Neutrophil (primary cell): ENCODE measurements at regions not wholly inside any gene's neighbourhood (a gene's known extent, or its start where the extent isn't known, plus 50 kb on each side); places are given as distances from the start of the nearest gene placed in this dataset.

Experiments
- H3K27ac ChIP-seq: fragments of 200-600 bp; sonication (generic); 2 replicates; pipeline ENCODE4 v1.5.1; 2016; ENCODE audit warnings: mild to moderate bottlenecking, moderate library complexity
- H3K27me3 ChIP-seq: fragments of 200-600 bp; sonication (generic); 2 replicates; pipeline ENCODE4 v1.6.0; 2016; ENCODE audit warnings: mild to moderate bottlenecking
- H3K36me3 ChIP-seq: fragments of 200-600 bp; sonication (generic); 2 replicates; pipeline ENCODE4 v1.5.1; 2017
- H3K4me1 ChIP-seq, 2 experiments: fragments of 200-600 bp in 1 of 2; sonication (generic) in 1 of 2; 1 replicate in 1 of 2; 2 replicates in 1 of 2; pipeline versions ENCODE4 v1.5.1 to v1.6.1; 2013 to 2016; ENCODE audit warnings: low read depth in 1 of 2, low read length in 1 of 2, mild to moderate bottlenecking in 1 of 2, moderate library complexity in 1 of 2; ENCODE audit not compliant: control insufficient read depth in 1 of 2, insufficient read depth in 1 of 2
- H3K4me3 ChIP-seq, 2 experiments: fragments of 200-600 bp in 1 of 2; sonication (generic) in 1 of 2; 1 replicate in 1 of 2; 2 replicates in 1 of 2; pipeline ENCODE4 v1.5.1; 2013 to 2016; ENCODE audit warnings: low read depth in 1 of 2, low read length in 1 of 2, mild to moderate bottlenecking in 1 of 2, moderate library complexity in 1 of 2
- H3K9me3 ChIP-seq: fragments of 200-600 bp; sonication (generic); 2 replicates; pipeline ENCODE4 v1.5.1; 2016
- TF ChIP-seq, protein P1 (sequence below): fragments of 200-600 bp; sonication (generic); IDR thresholded peaks from 2 replicates; pipeline ENCODE4 v1.5.1; 2016; ENCODE audit warnings: antibody characterized with exemption

- H3K27ac ChIP-seq = no peak overlapping the region
- H3K4me1 ChIP-seq = no peaks in the 10 kb centered on the region
- H3K27me3 ChIP-seq = no peaks in the 10 kb centered on the region
- no peaks in the 10 kb centered on the region for H3K9me3 ChIP-seq
- TF ChIP-seq, protein P1, sequence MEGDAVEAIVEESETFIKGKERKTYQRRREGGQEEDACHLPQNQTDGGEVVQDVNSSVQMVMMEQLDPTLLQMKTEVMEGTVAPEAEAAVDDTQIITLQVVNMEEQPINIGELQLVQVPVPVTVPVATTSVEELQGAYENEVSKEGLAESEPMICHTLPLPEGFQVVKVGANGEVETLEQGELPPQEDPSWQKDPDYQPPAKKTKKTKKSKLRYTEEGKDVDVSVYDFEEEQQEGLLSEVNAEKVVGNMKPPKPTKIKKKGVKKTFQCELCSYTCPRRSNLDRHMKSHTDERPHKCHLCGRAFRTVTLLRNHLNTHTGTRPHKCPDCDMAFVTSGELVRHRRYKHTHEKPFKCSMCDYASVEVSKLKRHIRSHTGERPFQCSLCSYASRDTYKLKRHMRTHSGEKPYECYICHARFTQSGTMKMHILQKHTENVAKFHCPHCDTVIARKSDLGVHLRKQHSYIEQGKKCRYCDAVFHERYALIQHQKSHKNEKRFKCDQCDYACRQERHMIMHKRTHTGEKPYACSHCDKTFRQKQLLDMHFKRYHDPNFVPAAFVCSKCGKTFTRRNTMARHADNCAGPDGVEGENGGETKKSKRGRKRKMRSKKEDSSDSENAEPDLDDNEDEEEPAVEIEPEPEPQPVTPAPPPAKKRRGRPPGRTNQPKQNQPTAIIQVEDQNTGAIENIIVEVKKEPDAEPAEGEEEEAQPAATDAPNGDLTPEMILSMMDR = no peak
- H3K4me3 ChIP-seq = no peak overlapping the region
- no peaks in the 10 kb centered on the region for H3K36me3 ChIP-seq
These were observed 376.1 kb downstream of the LMO7 start for GRCh38 chr13:76012091-76012721.

- H3K4me3 ChIP-seq = no peak overlapping the region
- H3K4me1 ChIP-seq = no peaks in the 10 kb centered on the region
- H3K36me3 ChIP-seq = no peaks in the 10 kb centered on the region
- H3K27ac ChIP-seq = no peak overlapping the region
- no peaks in the 10 kb centered on the region for H3K27me3 ChIP-seq
- no peaks in the 10 kb centered on the region for H3K9me3 ChIP-seq
- TF ChIP-seq, protein P1 = no peak
These were observed 373.2 kb downstream of the LMO7 start for GRCh38 chr13:76009267-76009890.

DNA sequence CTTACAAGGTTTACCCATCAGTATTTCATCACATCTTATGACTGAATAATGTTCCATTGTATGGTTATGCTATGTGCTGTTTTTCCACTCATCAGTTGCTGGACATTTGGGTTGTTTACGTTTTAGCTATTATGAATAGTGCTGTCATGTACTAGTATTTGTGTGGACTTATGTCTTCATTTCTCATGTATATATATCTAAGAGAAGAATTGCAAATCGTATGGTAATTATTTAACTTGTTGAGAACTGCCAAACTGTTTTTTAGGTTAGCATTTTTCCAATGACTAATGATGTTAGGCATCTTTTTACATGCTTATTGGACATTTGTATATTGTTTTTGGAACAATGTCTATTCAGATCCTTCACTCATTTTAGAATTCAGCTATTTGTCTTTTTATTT lies 368.3 kb downstream of the LMO7 start:
- Histone ChIP-seq H3K27ac (no peak overlapping the region), H3K4me3 (no peak overlapping the region), H3K9me3 (no peaks in the 10 kb centered on the region), H3K36me3 (no peaks in the 10 kb centered on the region), H3K4me1 (no peaks in the 10 kb centered on the region), H3K27me3 (no peaks in the 10 kb centered on the region)
- TF ChIP-seq, protein P1 = no peak

DNA sequence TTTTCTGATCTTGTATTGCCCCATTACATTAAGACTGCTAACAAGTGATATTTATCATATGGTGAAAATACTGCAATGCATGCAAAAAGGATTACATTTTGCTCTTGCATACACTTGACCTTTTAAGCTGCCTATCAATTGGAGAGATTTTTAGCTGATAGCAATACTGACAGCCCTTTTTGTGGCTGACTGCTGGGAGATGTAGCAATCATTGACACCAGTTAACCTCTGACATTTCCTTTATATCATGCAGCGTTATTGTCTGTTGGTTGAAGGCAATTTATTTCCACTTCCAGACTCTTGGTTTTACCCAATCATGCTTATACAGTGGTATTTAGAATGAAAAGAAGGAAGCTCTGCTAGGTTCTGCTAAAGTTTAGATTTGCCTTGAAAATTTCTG lies 364.0 kb downstream of the LMO7 start:
- Histone ChIP-seq H3K27ac (no peak overlapping the region), H3K4me3 (no peak overlapping the region), H3K36me3 (no peaks in the 10 kb centered on the region), H3K9me3 (no peaks in the 10 kb centered on the region), H3K4me1 (no peaks in the 10 kb centered on the region), H3K27me3 (no peaks in the 10 kb centered on the region)
- TF ChIP-seq, protein P1 = no peak

- TF ChIP-seq, protein P1 = no peak
- Histone ChIP-seq H3K27me3 (no peaks in the 10 kb centered on the region), H3K9me3 (no peaks in the 10 kb centered on the region), H3K27ac (no peak overlapping the region), H3K4me1 (no peaks in the 10 kb centered on the region), H3K4me3 (no peak overlapping the region), H3K36me3 (no peaks in the 10 kb centered on the region)
These were observed 360.5 kb downstream of the LMO7 start for GRCh38 chr13:75996582-75996981.
